HG02943 (cell line): ENCODE measurements at regions not wholly inside any gene's neighbourhood (a gene's known extent, or its start where the extent isn't known, plus 50 kb on each side); places are given as distances from the start of the nearest gene placed in this dataset.

Source experiments
- ATAC-seq: cut with Tn5 transposase; IDR thresholded peaks from one replicate; pipeline ENCODE4 v1.9.1; 2021; ENCODE audit warnings: mild to moderate bottlenecking, low read depth, moderate library complexity; ENCODE audit not compliant: unreplicated experiment

DNA sequence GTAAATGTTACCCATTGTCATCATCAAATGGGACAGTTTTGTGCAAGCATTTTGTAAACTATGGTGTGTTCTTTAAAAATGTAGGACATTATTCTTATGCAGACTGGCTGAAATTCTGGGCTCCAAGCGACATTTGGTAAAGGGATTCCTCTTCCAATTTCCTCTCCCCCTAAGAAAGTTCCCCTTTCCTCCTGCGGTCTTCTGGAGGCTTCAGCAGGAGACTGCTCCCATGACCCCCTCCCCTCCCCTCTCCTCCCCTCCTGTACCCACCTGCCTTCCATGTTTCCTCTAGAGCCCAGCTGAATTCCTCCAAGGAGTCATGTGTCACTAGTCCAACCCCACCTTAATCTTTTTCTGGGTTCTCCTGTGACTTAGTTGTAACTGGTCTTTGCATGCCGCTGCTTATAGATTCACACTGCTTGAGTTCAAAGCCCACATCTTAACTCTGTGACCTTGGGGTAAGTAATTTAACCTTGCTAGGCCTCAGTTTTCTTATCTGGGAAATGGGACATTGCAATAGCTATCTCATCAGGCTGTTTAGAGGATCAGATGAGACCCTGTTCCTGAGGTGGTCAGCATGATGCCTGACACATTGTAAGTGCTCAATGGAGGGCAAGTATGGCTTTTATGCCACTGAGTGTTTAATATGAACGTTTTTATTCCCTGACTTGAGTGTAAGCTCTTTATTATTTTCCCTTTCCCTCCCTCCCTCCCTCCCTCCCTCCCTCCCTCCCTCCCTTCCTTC lies 69.9 kb upstream of the WDR26 start:
- ATAC-seq = no peak

DNA sequence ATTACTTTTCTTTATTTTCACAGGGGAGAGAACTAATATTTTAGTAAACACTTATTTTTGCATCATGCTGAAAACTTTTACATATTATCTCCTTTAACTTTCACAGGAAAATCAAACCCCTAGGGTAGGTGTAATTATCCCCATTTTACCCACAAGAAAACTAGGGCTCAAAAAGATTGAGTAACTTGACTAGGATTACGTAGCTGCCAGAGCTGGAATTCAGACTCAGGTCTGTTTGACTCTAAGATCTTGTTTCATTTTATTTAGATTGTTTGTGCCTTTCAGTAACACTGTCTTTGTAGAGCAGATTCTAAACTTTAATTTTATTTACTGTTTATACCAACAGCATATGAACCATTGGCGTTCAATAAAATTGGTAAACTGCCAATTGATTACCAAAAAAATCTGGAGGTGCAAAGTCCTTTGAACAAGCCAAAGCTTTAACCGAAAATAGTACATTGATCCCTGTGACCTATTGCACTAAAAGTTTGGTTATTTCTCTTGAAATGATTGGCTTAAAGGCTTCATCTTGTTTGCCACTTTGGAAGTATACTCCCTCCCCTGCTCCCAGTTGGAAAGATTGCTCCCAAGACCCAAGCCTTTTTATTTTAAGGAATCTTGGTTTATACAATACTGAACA lies 71.0 kb upstream of the WDR26 start:
- ATAC-seq = no peak

DNA sequence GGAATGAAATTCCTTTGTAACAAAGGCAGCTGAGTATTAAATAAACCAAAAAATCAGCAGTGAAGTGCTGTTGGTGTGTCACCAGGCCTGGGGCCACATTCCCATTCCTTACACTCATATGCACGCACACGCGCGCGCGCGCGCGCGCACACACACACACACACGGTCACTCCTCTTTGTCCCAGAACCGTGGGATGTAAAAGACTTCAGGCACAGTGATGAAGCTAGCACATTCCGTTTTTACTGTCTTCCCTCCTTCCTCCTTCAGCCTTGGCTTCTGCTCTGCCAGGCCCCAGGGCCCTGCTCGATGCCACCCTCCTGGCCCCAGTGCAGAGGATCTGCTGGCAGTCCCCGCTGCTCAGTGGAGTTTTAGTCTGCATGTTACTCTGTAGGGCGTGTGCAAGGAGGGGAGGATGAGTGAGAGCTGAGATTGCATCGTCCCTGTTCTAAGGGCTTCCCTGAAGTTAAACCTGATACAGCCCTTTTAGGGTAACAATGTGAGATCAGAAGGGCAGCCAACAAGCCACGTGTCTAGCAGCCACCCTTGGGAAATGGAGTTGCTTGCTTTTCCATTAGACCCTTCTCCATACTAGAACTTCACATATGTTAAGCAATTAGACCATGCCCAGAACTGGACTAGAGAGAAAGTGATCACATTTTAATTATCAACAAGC lies 71.7 kb upstream of the WDR26 start:
- no peak for ATAC-seq

DNA sequence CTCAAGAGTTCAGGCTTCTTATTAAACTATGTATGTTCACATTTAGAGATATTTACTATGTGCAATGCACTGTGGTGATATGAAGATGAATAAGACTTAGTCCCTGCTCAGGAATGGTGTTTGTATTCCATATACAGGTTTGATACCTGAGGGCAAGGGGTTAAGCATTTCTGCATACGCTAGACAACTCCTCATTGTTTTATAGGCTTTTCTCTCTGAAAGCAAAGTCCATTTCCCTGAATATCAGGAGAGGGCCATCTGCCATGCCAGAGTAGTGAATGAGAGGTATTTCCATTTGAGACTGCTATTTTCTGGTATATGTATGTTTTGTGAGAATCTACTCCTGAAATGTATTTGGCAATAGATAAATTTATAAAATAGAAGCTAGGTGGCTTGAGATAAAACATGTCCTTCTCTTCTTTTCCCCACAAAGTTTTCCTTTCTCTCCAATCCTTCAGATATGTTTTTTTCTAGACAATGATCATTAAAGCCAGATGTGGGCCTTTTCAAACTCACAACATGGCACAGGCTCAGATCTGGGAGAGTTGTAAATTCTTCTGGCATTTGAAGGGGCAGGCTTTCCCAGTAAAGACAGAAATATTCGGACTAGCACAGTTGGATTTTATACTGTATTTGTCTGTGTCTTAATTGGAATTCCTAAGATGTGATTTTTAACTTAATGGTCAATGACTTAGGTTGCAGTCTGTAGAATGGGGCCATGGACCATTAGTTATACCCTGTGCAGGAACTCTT lies 73.3 kb upstream of the WDR26 start:
- no peak for ATAC-seq

DNA sequence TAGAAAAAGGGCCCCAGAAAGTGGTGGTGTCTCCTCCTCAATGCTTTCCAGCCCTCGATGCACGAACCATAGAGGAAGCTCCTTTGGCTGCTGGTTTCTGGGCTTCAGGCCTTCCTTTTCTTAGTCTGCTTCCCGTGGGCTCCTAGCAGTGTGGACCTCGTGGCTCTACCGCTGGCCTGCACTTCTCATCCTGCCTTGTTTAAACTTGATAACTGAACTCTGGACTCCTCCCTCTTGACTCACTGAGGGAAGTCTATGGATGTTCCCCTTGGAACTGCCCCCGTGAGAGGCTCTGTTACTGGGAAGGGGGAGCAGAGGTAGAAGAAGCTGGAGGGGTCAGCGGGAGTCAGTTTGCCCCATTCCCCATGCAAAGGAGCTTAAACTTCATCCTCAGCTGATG lies 75.3 kb upstream of the WDR26 start:
- ATAC-seq = no peak

DNA sequence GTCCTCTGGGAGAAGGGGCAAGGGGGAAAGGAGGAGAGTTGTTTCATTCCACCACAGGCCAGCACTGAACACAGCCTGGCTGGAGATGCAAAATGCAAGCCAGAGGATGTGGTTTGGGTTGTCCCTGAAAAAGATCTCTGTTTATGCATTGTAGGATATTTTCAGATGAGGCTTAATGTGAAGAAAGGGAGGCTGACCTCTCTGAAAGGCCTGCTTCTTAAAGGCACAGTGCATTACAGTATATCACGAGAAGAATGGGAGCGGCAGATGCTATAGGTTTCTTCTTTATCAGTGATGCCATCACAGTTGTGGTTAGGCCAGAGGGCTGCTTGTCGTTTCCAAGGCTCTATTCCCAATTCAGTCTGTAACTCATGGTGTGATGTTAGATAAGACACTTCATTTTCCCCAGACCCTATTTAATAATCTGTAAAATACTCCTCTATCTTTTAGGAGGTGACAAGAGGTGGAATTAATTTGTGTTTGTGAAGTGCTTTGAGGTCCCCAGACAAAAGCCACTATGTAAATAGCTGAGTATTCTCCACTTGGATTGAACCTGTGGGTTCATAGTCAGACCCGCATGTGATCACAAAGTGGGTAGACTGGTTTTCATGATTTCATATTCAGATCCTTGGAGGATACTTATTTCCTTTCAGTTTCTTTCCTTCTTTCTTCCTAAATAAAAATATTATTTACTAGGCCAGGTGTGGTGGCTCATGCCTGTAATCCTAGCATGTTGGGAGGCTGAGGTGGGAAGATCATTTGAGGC lies 76.5 kb upstream of the WDR26 start:
- ATAC-seq = no peak

DNA sequence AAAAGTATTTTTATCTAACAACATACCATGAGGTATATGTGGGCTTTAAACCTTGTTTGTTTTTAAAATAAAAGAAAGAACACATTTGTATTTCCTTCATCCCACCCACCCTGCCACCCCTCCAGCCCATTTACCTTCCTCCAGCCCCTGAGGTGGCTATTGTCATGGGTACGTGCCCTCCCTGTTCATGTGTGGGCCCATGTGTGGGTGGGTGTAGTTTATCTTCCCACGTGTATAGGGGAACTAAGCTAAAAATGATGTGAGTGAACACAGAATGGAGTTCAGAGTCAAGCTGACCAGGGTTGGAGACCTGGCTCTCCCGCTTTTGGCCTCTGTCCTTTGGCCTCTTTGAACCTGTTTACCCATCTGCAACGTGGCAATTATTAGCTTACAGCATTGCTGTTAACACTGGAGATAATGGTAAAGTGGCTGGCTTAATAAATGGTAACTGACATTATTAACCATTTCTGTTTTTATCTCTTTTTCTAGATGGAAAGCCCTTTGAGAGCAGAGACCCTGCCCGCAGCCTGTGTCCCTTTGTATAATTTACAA lies 78.1 kb upstream of the WDR26 start:
- no peak for ATAC-seq

DNA sequence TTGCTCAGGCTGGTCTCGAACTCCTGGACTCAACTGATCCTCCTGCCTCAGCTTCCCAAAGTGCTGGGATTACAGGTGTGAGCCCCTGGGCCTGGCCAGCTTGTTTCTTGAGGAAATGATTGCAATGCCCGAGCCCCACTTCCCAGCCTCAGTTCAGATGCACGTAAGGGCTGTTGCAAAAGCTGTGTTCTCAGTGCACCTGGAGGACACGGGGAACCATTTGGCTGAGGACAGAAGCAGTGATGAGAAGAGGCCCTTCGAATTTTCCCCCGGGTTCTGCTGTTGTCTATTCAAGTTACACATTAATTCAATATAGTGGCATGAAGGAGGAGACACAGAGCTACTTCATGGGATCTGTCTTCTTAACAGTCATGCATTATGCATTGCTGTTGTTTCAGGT lies 78.8 kb upstream of the WDR26 start:
- no peak for ATAC-seq

DNA sequence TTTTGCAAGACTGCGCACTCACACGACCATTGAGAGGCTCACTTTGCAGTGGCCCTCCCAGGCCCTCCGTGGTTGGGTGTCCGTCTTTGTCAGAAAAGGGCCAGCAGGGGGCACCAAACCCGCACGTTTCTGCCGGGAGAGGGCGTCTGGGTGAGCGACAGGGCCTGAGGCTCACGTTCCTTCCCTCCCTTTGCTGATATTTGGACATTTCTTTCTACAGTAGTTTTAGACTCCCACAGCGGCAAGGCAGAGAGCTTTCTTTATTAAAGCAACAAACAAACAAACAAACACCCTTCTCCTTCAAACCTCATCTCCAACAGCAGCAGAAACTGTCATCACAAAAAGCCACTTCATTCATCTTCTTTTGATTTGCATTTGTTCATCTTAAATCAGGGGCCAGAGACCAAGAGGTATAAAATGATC lies 79.2 kb upstream of the WDR26 start:
- peak; percentile 95 for ATAC-seq

DNA sequence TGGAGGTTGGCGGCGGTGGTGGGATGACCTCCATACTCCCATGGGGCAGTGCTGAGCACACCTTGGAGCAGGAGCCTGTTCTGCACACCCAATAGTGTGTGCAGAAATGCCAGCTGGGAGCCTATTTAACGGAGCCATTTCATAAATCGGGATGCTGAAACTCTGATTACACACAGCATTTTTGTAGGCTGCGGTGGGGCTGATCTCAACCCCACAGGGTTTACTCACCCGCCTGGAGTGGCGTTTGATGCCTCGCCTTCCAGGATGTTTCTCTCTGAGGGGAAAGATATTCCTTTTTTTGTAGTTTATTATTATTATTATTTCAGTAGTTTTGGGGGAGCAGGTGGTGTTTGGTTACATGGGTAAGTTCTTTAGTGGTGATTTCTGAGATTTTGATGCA lies 82.6 kb upstream of the WDR26 start:
- no peak for ATAC-seq

DNA sequence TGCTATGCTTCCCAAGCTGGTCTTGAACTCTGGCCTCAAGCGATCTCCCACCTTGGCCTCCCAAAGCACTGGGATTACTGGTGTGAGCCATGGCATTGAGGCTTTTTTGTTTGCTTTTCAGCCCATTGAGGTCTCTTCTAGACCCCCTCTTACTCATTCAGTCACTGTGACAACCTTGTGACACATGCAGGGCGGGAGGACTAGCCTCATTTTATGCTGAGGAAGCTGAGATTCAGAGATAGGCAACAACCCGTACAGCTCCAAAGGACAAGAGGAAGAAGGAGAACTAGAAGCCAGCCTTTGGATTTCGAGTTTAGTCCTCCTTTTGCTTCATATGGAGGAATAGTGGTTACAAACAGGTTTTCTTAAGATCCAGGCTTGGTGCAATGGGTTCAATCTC lies 83.9 kb upstream of the WDR26 start:
- ATAC-seq = no peak

DNA sequence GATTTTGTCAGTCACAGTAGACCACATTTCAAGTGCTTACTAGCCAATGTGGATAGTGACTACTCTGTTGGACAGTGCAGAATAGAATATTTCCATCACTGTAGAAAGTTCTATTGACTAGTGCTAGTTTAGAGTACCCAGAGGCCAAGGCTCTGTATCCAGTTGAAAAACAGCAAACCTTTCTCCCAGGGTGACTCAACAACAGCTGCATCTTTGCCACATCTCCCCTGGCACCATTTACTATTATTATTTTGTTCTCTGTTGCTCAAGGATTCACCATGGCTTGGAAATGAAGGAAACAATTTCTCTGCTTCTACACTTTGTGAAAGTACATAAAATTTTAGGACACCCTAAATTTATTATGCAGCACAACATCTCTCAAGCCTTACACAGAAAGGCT lies 85.3 kb upstream of the WDR26 start:
- no peak for ATAC-seq

DNA sequence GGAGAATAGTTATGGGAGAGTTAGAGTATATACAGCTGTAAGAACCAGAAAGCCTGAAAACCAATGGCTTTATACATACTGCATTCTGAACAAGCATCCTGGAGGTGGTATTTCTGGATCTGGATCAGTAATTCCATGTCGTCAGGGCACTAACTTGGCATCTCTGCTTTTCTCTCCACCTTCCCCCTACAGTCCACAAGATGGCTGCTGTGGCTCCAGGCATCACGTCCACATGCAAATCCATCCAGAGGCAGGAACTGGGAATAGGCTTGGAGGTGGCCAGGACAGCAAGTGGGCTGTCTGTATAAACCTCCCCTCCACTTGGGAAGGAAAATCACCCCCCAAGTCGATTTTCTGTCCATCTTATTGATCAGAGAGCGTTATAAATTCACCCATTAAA lies 86.2 kb upstream of the WDR26 start:
- no peak for ATAC-seq

DNA sequence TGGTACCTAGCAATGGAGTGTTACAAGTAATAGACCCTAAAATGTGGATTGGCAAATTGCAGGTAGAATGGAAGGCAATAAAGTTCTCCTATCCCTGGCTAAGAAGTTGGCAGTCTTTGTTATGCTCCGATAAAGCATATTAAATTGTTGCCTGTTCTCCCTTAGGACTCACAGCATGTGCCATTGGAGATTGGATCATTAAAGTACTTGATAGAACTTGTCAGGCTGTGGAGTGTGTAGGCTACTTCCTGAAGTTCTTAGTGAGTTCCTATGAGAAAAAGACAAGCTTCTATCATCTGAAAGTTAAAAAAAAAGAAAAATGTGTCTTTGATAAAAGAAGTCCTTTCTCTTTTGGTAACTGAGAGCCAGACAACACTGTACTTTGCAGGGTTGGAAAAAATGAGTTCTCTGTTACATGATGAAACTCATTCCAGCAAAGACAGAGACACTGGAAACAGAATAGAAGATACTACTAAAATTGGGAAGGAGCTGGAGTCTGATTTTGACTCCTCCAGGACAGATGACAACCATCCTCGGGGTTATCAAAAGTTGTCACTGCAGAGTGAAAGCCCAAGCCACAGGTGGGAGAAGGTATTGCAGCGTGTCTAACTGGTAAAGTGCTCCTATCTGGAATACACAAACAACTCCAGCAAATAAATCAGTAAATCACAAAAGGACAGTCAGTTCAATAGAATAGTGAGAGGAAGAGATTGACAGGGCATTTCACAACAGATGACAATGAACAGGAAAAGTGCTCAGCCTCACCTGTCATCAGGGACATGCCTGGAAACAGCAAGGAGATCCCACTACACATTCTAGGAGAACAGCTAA lies 87.5 kb upstream of the WDR26 start:
- ATAC-seq = no peak

DNA sequence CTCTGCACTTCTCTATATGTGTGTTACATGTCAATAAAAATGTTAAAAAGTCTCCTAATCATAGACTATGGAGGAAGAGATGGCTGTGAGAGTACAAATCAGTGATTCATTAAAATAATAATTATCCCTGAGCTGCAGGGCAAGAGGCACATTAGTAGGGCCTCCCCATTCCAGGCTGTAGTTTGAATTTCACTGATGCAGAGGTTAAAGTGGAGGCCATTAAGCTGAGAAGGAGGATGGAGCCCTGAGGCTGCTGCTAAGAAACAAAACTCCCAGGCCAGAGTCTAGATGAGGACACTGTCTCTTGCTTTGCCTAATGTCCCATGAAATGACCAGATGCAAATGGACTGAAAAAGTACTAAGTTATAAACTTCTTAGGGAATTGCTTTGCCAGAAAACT lies 89.1 kb upstream of the WDR26 start:
- ATAC-seq = no peak

DNA sequence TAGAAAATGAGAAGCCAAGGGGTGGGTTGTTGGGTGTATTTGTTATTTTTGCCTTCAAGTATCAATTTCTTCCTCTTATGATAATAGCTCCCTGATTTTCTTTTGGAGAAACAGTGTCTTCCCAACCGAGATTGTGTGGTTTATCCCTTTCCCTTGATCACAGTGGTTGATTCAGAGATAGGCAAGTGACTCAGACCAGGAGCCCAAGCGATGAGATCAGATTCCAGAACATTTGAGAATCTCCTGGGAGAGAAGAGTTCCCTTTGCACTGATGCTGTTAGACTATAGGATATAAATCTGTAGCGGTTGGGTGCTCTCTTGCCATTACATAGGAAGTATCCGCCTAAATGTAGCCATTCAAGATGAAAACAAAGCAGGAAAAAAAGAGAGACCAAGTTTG lies 90.1 kb upstream of the WDR26 start:
- ATAC-seq = no peak

DNA sequence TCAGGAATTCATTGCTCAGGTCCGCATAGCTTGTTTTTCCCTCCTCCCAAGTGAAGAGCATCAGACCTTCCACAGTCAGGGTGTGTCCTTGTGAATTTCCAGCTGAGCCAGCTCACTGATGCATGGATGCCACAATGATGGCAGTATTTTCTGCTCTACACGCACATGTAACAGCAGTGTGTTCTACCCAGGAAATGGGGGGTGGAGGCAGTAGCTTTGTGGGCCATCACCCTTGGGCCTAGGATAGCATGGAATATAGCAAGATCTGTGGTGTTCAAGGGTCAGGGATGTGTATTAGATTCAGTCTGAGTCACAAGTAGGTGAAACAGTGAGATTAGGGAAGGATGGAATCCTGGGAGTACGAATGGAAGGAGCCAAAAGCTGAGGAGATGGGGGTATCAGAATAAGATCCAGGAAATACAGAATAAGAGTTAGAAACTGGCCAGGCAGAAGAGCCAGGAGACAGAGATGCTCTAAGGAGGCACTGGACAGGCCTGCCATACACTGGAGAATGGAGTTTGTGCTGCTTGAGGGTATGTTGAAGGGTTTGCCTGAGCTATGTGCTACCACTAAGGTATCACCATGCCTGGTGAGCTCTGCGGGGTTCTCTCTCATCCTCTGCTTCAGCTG lies 90.6 kb upstream of the CNIH3 start:
- ATAC-seq = no peak

DNA sequence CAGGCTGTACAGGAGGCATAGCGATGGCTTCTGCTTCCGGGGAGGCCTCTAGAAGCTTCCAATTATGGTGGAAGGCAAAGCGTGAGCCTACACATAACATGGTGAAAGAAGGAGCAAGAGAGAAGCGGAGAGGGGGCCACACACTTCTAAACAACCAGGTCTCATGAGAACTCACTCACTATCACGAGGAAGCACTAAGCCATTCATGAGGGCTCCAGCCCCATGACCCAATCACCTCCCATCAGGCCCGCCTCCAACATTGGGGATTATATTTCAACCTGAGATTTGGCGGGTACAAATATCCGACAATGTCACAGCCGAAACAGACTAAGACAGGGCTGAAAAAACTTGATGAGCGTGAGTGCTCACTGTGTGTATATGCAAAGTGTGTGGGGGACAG lies 89.3 kb upstream of the CNIH3 start:
- ATAC-seq = no peak

DNA sequence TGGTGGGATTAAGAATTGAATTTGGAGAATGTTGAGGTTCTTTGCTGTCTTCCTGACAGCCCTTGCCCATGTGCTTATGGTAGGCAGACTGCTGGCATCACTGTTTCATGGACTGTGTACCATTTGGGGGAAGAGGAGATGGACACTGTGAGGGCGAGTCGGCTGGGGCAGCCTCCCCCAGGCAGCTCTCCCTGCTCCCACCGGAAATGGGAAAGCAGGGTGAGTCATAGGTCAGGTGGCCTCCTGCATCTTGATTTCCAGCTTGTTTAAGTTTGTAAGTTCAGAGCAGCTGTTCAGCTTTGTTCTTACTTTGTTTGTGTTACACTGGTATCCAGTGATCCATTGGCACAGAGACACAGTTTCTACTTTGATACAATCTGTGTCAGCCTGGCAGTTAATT lies 87.2 kb upstream of the CNIH3 start:
- ATAC-seq = no peak
